DMS 273 (cell line): ENCODE measurements at regions not wholly inside any gene's neighbourhood (a gene's known extent, or its start where the extent isn't known, plus 50 kb on each side); places are given as distances from the start of the nearest gene placed in this dataset.
"Not testable (repeated sequence)": the region's sequence is repeated elsewhere in the genome, so short reads cannot be mapped to it uniquely, and the experiment has no call there.

Source experiments
- DNase-seq: peaks from one replicate; lab custom pipeline; 2025; ENCODE audit not compliant: unreplicated experiment; lab: John Stamatoyannopoulos, UW

GRCh38 chr6:146931214-146931613, 273.0 kb upstream of the STXBP5 start:
- DNase-seq, result peak; percentile 6

DNA sequence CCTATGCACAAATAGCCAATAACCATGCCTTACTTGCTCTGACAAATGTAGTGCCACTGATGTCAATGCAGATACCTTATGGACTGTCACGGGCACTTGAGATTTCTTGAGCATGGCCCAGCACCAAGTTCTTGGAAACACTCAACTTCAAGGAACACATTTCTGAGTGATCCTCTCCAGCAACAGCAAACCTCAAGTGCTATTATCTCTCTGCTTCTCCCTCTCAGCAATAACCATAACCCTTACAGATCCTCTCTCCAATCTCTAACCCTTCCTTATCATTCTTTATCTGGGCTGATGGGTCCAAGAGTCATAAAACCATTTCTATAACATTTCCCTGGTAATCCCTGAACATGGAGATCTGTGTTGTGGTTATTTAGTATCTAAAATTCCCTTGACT, 266.9 kb upstream of the STXBP5 start:
- DNase-seq, result no peak

DNA sequence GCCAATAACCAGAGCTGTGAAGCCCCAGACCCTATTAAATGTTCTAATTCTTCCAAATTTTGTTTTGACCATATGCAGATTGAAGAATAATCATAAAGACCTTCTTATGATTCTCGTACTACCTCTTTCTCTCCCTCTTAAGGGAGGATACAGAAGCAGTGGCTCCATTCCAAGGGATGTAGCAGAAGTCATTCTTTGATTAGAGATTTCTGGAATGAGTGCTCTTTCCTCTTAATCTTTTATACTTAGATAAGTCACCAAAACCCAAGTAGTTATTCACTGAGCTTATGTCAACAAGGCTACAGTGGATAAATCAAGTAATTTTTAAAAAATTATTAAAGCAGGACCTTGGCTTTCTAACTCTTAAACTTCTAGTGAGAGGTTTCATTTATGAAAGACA, 266.0 kb upstream of the STXBP5 start:
- no peak for DNase-seq

GRCh38 chr6:146939456-146939855, 264.8 kb upstream of the STXBP5 start:
- not testable (repeated sequence) for DNase-seq

- DNase-seq, result no peak
These were observed 260.6 kb upstream of the STXBP5 start for GRCh38 chr6:146943664-146944063.

- DNase-seq, result no peak
These were observed 260.1 kb upstream of the STXBP5 start for GRCh38 chr6:146944077-146944476.

DNA sequence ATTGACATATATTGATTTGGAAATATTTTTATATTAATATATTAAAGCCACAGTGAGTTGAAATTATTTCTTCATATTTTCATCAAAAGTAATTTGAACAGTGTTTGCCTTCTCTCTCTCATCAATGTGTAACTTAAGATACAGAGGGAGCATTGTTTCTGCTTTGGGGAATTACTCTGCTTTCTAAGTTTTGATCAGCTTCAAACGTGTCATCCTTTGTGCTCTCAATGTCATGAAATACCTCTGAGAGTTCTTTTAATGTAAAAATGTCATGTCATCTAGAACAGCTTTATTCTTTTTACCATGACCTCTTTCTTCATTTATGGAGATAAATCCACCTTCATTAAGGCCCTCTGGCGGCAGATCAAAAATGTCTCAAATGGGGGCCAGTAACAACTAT, 259.4 kb upstream of the STXBP5 start:
- no peak for DNase-seq

DNA sequence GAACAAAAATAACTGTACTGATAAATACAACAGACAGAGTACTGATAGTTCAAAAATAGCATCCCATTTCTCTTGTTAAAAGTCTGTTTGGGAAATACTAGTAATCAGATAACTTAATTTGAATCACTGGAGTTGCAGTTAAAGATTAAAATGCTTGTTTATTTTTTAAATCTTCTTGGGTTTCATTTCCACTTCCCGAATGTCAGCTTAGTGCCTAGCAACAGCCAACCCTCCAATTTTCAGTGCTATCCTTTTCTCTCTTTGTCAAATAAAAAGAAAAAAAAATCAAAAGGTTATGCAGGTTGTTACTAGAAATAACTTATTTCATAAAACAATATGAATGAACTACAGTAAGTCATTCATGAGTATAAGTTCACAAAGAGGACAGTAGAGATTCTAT, 257.7 kb upstream of the STXBP5 start:
- DNase-seq, result no peak

DNA sequence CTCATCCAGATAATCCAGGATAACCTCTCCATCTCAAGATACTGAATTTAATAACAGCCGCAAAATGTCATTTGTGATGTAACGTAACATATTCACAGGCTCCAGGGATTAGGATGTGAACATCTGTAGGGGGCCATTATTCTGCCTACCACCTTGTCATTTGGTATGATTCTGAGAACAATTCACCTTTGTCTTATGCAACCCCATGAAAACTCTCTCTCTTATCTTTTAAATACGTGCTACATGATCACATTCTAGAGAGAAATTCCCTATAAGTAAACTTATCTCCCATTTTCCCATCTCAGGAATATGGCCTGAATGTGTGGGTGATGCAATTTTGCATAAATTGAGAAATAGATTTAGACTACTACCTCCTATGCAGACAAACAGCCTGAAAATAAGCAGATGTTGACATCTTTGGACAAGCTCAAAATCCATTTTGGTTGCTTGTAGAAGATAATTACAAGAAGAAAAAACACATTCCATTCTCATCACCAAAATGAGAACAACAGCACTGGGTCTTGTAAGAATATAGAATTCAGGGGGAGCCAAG, 255.4 kb upstream of the STXBP5 start:
- DNase-seq, result no peak

- no peak for DNase-seq
These were observed 254.8 kb upstream of the STXBP5 start for GRCh38 chr6:146949425-146949824.

DNA sequence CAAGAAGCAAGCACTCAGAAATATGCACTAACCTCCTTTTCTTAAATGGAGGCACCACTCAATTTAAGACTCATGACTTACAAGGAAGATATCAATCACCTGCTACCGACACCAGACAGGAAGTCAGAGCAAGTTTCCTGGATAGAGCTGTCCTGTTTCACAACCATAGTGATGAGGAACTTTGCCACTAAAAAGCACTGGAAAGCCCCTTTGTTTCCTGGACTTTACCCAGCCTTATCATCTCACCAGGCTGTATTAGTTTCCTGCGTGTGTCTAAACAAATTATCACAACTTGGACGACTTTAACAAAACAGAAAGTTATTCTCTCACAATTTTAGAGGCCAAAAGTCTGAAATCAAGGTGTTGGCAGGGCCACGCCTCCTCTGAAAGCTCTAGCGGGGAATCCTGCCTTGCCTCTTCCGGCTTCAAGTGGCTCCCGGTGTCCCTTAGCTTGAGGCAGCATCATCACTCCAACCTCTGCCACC, 253.8 kb upstream of the STXBP5 start:
- no peak for DNase-seq

DNA sequence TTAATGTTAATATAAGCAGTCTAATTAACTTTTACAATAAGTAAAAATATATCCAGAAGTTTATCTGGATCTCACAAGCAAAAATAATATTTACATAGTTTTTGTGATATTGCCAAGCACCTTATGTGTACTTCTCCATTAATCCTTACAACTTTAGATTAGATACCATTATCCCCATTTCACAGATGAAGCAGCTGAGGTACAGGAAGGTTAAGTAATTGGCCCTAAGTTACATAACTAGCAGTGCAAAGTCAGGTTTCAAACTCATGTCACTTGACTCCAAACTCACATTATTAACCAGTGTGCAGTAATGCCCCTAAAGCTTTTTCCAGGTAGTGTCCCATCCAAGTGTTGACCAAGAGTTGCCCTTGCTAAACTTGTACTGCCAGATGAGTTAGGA, 248.6 kb upstream of the STXBP5 start:
- DNase-seq, result no peak

DNA sequence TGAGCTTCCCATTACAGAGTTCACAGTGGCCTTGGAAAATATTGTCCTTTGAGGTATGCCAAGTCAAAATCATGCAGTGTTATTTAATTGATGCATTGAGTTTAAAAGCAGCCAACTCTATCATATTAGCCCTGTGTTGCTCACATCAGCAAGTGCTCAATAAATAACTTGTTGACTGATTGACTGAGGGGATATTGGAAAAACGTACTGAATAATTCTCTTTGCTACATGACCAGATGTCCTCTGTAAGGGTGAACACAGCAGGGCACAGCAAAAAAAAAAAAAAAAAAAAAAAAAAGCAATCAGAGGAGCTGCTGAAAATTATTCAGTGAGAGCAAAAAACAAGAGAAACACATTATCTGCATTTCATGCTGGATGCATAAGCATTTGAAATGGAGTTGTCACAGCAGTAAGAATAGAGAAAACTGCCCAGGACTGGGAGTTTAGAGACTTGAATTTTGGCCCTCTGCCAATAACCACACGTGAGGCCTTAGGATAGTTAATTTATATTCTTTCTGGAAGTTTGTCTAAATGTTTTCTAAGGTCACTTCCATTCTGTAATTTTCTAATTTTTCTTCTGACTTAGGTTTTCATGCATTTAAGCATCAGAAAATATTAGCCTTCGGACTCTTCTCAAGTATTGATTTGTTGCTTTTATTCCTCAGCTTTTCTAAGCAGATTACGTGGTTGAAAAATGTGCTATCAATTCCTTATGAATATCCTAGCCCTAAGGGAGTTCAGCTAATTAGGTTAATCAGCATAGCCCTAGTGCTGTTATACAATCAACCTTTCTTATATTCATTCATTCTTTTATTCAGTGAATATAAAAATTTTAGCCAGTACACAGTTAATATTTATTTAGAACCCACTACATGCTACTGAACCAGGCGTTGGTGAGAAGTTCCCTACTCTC, 246.8 kb upstream of the STXBP5 start:
- DNase-seq, result peak; percentile 41

DNA sequence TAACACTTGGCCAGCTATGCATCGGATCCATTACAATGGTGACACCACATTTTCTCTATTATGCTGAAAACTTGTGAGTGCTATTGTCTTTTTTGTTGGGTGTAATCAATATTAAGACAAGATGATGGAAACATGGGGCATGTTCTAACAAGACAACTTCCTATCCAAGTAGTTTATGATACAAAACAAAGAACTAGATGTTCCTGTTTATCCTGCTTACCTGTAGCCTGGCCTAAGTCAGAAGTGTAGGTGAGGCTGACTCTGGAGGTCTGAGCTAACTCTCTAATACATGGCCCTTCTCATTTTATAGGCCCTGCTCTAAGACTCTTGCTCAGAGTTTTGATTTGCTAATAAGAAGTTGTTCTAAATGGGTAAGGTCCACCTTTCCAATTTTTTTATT, 242.4 kb upstream of the STXBP5 start:
- no peak for DNase-seq

DNA sequence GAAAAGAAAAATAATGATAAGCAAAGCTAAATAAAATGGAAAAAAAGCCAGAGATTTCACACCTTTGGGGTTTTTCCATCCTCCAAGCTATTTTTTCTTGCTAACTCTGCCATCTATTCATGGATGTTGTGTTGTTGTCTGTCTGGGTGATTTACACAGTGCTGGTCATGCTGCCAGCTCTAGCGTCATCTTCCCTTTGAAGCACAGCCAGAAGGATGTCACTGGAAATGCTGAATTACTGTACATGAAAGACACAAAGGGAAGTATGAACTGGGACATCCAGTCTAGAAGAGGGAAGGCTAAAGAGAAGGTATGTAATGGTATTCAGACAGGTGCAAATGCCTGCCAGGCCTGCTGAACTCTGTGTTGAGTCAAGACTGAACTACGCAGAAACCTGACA, 241.9 kb upstream of the STXBP5 start:
- no peak for DNase-seq

- no peak for DNase-seq
These were observed 239.0 kb upstream of the STXBP5 start for GRCh38 chr6:146965110-146965689.

DNA sequence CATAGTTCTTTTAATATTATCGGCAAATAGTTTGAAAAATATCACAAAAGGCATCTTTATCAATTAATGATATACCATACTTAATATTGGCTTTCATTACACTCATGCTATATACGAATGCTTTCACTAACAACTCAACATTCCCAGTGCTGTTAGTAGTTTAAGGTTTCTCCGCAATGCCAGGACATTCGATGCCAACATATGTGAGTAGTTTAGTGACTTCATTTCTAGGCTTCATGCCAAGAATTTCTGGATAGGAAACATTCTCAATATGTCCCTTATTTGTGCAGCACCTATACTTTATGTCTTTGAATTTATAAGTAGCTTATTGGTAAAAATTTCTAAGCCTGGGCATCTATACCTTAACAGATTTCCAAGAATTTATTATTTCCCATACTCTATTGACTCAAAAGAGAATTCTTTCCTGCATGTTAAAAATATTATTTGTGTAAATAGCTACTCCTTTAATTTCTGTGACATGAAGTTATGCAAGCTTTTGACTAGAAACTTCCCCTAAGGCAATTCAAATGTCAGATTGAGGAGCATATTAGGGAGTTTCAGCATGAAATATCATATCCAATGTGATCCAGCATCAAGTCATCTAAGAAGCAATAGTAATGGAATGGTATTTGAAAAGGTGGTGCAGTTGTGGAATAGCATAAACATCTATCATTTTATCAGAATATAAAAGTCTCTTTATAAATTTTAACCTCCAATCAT, 236.0 kb upstream of the STXBP5 start:
- peak; percentile 96 for DNase-seq

- no peak for DNase-seq
These were observed 231.7 kb upstream of the STXBP5 start for GRCh38 chr6:146972546-146972945.

GRCh38 chr6:146974351-146974750, 229.9 kb upstream of the STXBP5 start:
- DNase-seq, result no peak

- DNase-seq, result no peak
These were observed 229.1 kb upstream of the STXBP5 start for GRCh38 chr6:146975093-146975492.

DNA sequence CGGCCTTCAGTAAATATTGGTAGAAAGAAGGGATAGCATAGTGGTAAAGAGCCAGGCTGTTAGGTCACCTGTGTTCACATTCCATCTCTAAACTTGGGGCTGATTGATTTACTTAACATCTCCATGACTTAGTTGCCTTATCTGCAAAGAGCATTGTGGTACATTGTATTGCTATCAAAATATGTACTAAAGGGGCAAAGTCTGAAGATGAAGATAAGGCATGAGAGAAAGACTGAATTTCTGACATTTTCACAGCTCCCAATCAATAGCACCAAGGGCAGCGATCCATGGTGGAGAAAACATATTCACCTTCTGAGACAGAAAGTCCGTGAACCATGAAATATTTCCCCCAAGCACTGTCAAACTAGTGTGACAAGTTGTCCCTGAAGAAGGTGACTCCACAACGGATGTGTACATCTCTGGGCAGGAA, 223.3 kb upstream of the STXBP5 start:
- no peak for DNase-seq
